ENCODE measurements at regions not wholly inside any gene's neighbourhood (a gene's known extent, or its start where the extent isn't known, plus 50 kb on each side); places are given as distances from the start of the nearest gene placed in this dataset.

DNA sequence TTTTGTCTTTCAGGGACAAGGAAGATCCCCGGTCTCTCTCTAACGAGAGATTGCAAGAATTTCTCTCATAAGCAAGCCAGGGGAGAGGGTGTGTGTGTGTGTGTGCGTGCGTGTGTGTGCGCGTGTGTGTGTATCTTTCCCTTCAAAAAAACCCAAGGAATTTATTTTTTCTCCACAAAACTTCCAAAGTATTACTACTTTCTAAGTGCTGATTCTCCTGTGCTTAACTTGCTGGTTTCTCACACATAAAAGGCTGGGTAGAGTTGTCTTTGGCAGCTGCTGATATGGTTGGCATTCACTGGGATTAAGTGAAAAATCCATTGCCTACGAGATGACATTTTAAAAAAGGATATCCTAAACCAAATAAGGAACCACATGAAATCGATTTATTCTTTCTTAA is 435.7 kb downstream of the RAPGEF2 start:
- no peak for TF ChIP-seq CTCF (IDR thresholded peaks at IDR 0.05; ENCODE audit: low read depth, low read length)
- DNase-seq (ENCODE audit: extremely low read depth, low read depth), result no peak

- TF ChIP-seq CTCF (IDR thresholded peaks at IDR 0.05; ENCODE audit: low read depth, low read length), result no peak
- DNase-seq (ENCODE audit: extremely low read depth, low read depth), result no peak
These were observed 437.2 kb downstream of the RAPGEF2 start for GRCh38 chr4:159540038-159540437.

GRCh38 chr4:159540501-159540900 is 437.6 kb downstream of the RAPGEF2 start:
- TF ChIP-seq CTCF (IDR thresholded peaks at IDR 0.05; ENCODE audit: low read depth, low read length), result no peak
- no peak for DNase-seq (ENCODE audit: extremely low read depth, low read depth)

DNA sequence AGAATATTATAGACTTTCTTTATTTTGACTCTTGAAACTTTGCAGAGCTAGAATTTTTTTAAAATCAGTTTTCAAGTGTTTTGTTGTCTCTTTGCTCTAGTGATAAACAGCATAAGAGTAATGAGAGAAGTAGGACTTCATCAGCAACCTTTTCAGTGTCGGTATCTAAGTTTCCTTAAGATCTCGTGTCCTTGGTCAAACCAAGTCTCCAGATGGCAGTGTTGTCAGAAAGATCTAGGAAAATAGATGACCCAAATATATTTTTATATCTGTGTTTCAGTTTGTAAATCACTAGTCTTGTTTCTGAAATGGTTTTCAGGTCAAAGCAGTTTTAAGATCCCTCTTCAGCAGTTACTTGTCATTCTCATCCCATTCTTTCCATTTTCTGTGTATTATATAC is 438.3 kb downstream of the RAPGEF2 start:
- no peak for TF ChIP-seq CTCF (IDR thresholded peaks at IDR 0.05; ENCODE audit: low read depth, low read length)

DNA sequence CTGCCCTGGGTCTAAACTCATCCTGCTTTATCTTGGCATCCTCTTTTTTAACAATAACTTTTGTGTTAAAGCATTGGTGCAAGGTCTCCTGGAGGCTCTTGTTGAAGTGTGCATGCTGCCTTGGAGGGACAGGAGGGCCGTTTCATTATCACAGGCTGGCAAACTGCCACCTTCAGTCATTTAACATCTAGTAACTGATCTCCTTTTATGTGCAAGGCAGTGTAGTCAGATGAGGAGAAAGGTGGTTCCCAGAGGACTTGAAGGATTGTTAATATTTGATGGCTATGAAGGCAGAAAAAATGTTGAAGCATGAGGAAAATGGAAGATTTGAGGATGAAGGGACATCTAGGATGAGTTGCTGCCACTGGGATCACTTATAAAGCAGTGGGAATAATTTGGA is 439.4 kb downstream of the RAPGEF2 start:
- no peak for TF ChIP-seq CTCF (IDR thresholded peaks at IDR 0.05; ENCODE audit: low read depth, low read length)
- no peak for DNase-seq (ENCODE audit: extremely low read depth, low read depth)

More for the DNA sequence above, 438.3 kb downstream of the RAPGEF2 start:
- DNase-seq (ENCODE audit: extremely low read depth, low read depth), result no peak

DNA sequence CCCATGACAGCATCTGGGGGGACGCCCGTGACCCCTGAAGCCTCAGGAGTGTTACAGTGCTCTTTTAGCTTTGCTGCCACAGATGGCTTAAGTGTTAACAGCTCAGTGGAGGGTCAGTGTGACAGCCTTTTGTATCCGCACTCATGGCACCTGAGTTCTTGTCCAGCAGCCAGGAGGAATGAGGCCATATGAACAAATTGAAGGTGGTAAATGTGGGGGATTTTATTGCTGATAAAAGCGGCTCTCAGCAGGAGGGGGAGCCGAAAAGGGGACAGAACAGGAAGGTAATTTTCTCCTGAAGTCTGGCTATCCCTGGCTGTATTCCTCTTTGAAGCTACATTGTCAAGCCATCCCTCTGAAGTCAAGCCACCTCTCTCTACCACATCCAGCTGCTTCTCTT is 441.0 kb downstream of the RAPGEF2 start:
- no peak for DNase-seq (ENCODE audit: extremely low read depth, low read depth)
- TF ChIP-seq CTCF (IDR thresholded peaks at IDR 0.05; ENCODE audit: low read depth, low read length), result no peak

GRCh38 chr4:159545556-159545955 is 442.7 kb downstream of the RAPGEF2 start:
- TF ChIP-seq CTCF (IDR thresholded peaks at IDR 0.05; ENCODE audit: low read depth, low read length), result no peak
- no peak for DNase-seq (ENCODE audit: extremely low read depth, low read depth)

Data from AG09319 (cell line).